Right lobe of liver (tissue), 4 donors: ENCODE measurements at regions not wholly inside any gene's neighbourhood (a gene's known extent, or its start where the extent isn't known, plus 50 kb on each side); places are given as distances from the start of the nearest gene placed in this dataset.

Experiments
- CTCF ChIP-seq, 4 donors: fragments of 200-600 bp in 3 of 4; fragments of 450-650 bp in 1 of 4; IDR thresholded peaks; one replicate each; pipeline versions ENCODE4 v1.5.1 to v1.8.0; 2016 to 2022; ENCODE audit warnings: antibody characterized with exemption in 4 of 4, mild to moderate bottlenecking in 2 of 4
- POLR2A ChIP-seq: fragments of 450-650 bp; IDR thresholded peaks from one replicate; pipeline ENCODE4 v1.6.1; 2017; ENCODE audit warnings: antibody characterized with exemption, mild to moderate bottlenecking
- donor health status: DM: no; HTN: no; CAD: no.
- donor health status: DM: no; HTN: no; CAD: no.
- donor health status: DM: no; HTN: yes; CAD: no.

GRCh38 chr18:44467718-44468117 lies 213.0 kb upstream of the SETBP1 start:
- TF ChIP-seq CTCF (IDR thresholded peaks at IDR 0.05) (no peak), POLR2A (no peak)
